ENCODE measurements at regions not wholly inside any gene's neighbourhood (a gene's known extent, or its start where the extent isn't known, plus 50 kb on each side); places are given as distances from the start of the nearest gene placed in this dataset.
"Not testable (repeated sequence)": the region's sequence is repeated elsewhere in the genome, so short reads cannot be mapped to it uniquely, and the experiment has no call there.

DNA sequence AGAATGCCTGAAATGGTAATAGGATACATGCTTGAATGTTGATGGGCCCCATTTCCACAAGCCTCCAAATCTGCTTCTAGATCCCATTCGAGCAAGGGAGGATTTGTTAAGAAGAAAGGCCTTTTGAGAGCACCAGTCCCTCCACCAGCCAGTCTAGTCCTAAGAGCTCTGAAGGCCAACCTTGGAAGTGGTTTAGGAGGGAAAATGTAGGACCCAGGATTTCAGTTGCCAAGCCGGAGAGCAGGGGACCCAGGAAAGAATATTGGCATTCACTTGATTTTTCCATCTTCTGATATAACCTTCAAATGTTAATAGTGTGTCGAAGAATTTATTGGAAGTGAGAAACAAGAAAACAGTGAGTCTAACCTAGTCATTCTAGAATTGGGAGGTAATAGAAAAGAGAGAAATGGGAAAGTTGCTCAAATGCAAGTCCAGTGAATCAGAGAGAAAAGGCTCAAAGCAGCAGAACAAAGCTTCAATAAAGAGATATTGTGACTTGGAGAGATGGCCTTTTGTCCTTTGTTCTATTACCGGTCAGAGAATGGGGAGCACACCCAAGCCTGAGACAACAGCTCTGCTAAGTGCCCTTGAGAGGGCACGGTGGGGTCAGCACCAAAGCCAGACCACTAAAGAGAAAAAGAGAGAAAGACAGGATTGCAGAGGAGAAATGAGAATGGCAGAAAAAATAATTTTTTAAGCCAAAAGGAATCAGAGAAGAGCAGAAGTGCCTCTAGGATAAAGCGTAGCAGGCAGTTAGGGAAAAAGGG lies 130.0 kb downstream of the SPDYE17 start:
- not testable (repeated sequence) for H3K36me3 ChIP-seq (replicated peaks; ENCODE audit: low read depth, low read length); H3K9me3 ChIP-seq (ENCODE audit: insufficient read depth, low read length); H3K4me2 ChIP-seq (ENCODE audit: low read length); H2AFZ ChIP-seq (ENCODE audit: low read depth, low read length); H3K4me1 ChIP-seq (ENCODE audit: low read length); H4K20me1 ChIP-seq (ENCODE audit: insufficient read depth, low read length); H3K9ac ChIP-seq (ENCODE audit: low read length); H3K79me2 ChIP-seq (ENCODE audit: low read length); H3K27ac ChIP-seq (ENCODE audit: low read length); H3K27me3 ChIP-seq (ENCODE audit: low read depth, low read length); H3K4me3 ChIP-seq (ENCODE audit: low read length)

DNA sequence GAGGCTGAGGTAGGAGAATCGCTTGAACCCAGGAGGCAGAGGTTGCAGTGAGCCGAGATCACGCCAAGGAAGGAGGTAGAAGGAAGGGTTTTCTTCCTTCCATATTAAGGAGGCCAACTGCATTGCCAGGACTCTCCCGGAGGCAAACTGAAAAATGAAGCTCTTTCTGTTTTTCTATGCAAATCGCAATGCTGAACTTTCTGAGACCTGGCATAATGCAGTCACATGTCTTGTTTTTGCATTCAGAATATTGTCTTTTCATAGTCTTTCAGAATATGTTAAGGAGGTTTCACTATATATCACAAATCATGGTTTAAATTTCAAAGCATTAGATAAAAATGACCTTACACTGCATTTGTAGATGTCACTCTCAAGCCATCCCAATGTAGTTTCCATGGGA lies 133.4 kb downstream of the SPDYE17 start:
- H3K4me2 ChIP-seq (ENCODE audit: low read length); H4K20me1 ChIP-seq (ENCODE audit: insufficient read depth, low read length); H3K4me1 ChIP-seq (ENCODE audit: low read length); H3K4me3 ChIP-seq (ENCODE audit: low read length); H3K27ac ChIP-seq (ENCODE audit: low read length); H3K27me3 ChIP-seq (ENCODE audit: low read depth, low read length); H2AFZ ChIP-seq (ENCODE audit: low read depth, low read length); H3K9me3 ChIP-seq (ENCODE audit: insufficient read depth, low read length); H3K36me3 ChIP-seq (replicated peaks; ENCODE audit: low read depth, low read length); H3K79me2 ChIP-seq (ENCODE audit: low read length); H3K9ac ChIP-seq (ENCODE audit: low read length): not testable (repeated sequence)

DNA sequence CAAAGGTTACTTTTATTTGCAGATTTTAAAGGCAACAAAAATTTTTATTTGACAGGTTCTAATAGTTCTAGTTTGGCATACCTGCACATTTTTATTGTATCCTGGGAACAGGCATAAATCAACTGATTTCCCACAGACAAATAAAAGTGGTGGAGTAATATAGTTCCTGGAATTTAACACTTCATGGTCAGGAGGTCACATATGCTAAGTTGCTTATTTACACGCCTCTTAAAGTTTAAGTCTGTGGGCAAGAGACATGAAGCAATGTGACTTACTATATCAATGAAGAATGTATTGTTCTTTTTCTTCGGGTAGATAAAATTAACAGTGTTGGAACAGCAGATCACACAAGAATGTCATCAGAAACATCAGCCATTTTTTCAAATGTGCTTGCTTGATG lies 135.2 kb downstream of the SPDYE17 start:
- H2AFZ ChIP-seq (ENCODE audit: low read depth, low read length); H3K79me2 ChIP-seq (ENCODE audit: low read length); H3K4me1 ChIP-seq (ENCODE audit: low read length); H3K4me2 ChIP-seq (ENCODE audit: low read length); H3K27me3 ChIP-seq (ENCODE audit: low read depth, low read length); H3K27ac ChIP-seq (ENCODE audit: low read length); H3K9ac ChIP-seq (ENCODE audit: low read length); H3K36me3 ChIP-seq (replicated peaks; ENCODE audit: low read depth, low read length); H3K4me3 ChIP-seq (ENCODE audit: low read length); H4K20me1 ChIP-seq (ENCODE audit: insufficient read depth, low read length); H3K9me3 ChIP-seq (ENCODE audit: insufficient read depth, low read length): not testable (repeated sequence)

DNA sequence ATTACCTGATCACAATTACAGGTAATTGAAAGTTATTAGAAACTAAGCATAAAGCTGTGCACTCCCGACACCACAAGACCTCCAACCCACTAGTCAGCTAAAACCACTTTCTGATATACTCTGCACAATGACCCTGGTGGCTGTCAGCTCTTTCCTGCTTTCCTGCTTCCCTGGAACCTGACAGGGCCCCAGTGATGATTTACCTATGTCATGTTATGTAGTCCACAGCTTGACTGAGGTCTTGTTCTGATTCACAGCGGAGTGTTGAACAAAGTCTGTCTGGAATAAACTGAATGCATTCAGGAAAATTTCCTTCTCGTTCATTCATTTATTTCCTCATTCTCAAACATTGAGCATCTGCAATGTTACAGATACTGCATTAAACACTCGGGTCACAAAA lies 136.5 kb downstream of the SPDYE17 start:
- not testable (repeated sequence) for H3K79me2 ChIP-seq (ENCODE audit: low read length); H3K27ac ChIP-seq (ENCODE audit: low read length); H3K9me3 ChIP-seq (ENCODE audit: insufficient read depth, low read length); H3K9ac ChIP-seq (ENCODE audit: low read length); H3K4me3 ChIP-seq (ENCODE audit: low read length); H2AFZ ChIP-seq (ENCODE audit: low read depth, low read length); H3K36me3 ChIP-seq (replicated peaks; ENCODE audit: low read depth, low read length); H3K4me2 ChIP-seq (ENCODE audit: low read length); H3K27me3 ChIP-seq (ENCODE audit: low read depth, low read length); H3K4me1 ChIP-seq (ENCODE audit: low read length); H4K20me1 ChIP-seq (ENCODE audit: insufficient read depth, low read length)

DNA sequence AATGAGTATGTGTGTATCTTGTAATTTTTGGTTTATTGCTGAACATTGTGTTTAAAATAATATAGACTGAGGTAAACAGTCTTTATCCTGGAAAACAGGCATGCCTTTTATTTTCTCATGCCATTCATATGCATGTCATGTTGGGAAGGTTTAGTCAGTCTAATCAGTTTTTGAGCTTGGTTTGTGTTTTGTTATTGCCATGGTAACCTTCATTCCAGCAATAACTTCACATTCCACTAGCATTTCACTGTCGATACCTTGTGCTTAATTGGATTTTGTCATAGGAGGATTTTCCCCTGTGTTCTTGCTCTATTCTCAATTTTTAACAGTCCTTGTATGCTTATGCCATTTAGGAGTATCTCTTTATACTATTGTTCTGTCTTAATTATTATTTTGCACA lies 140.4 kb downstream of the SPDYE17 start:
- H3K4me1 ChIP-seq (ENCODE audit: low read length); H3K79me2 ChIP-seq (ENCODE audit: low read length); H3K4me3 ChIP-seq (ENCODE audit: low read length); H2AFZ ChIP-seq (ENCODE audit: low read depth, low read length); H3K9ac ChIP-seq (ENCODE audit: low read length); H3K27ac ChIP-seq (ENCODE audit: low read length); H3K4me2 ChIP-seq (ENCODE audit: low read length); H3K27me3 ChIP-seq (ENCODE audit: low read depth, low read length); H4K20me1 ChIP-seq (ENCODE audit: insufficient read depth, low read length); H3K9me3 ChIP-seq (ENCODE audit: insufficient read depth, low read length); H3K36me3 ChIP-seq (replicated peaks; ENCODE audit: low read depth, low read length): not testable (repeated sequence)

DNA sequence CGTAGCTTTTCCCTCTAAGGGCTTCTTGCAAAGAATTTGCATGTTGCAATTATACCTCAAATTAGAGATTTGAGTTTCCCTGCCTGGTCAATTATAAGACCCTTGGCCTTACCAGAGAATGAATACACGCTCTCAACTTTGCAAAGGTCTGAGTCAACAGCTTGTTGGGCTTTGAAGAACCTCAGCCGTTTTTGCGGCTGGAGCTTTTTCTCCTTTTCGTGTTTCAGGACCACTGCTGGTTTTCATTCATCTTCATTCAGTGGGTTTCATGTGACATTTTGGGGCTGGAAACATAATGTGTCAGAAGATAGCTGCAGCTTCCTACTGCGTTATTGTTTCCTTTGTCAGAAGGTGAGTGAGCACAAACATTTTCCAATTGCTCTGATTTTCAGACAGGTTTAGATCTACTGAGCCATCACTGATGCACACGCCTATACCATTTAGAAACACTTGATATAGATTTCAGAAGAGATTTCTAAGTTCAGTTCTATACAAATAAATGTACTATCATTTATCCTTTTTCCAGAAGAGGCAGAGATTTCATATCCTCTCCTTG lies 152.3 kb downstream of the SPDYE17 start:
- H3K27me3 ChIP-seq (ENCODE audit: low read depth, low read length); H3K4me1 ChIP-seq (ENCODE audit: low read length); H3K36me3 ChIP-seq (replicated peaks; ENCODE audit: low read depth, low read length); H3K9me3 ChIP-seq (ENCODE audit: insufficient read depth, low read length); H3K4me2 ChIP-seq (ENCODE audit: low read length); H3K79me2 ChIP-seq (ENCODE audit: low read length); H3K27ac ChIP-seq (ENCODE audit: low read length); H3K4me3 ChIP-seq (ENCODE audit: low read length); H3K9ac ChIP-seq (ENCODE audit: low read length); H4K20me1 ChIP-seq (ENCODE audit: insufficient read depth, low read length); H2AFZ ChIP-seq (ENCODE audit: low read depth, low read length): not testable (repeated sequence)

DNA sequence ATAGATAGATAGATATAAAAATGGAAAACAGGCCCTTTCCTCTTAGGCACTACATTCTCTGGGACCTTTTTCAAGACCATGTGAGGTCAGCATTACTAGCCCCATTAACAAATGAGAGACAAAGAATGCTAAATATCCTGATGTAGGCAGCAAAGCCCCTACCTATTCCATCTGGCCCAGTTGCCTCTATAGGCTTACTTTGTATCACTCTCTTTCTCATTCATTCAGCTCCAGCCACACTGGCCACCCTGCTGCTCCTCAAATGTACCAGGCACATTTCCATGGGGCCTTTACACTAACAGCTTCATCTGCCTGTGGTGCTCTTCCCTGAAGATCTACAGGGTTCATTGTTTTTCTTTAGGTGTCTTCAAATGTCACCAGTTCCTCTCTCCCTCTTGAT lies 156.4 kb downstream of the SPDYE17 start:
- not testable (repeated sequence) for H3K4me1 ChIP-seq (ENCODE audit: low read length); H3K27me3 ChIP-seq (ENCODE audit: low read depth, low read length); H3K9me3 ChIP-seq (ENCODE audit: insufficient read depth, low read length); H3K4me3 ChIP-seq (ENCODE audit: low read length); H3K9ac ChIP-seq (ENCODE audit: low read length); H3K27ac ChIP-seq (ENCODE audit: low read length); H2AFZ ChIP-seq (ENCODE audit: low read depth, low read length); H3K4me2 ChIP-seq (ENCODE audit: low read length); H3K36me3 ChIP-seq (replicated peaks; ENCODE audit: low read depth, low read length); H3K79me2 ChIP-seq (ENCODE audit: low read length); H4K20me1 ChIP-seq (ENCODE audit: insufficient read depth, low read length)

DNA sequence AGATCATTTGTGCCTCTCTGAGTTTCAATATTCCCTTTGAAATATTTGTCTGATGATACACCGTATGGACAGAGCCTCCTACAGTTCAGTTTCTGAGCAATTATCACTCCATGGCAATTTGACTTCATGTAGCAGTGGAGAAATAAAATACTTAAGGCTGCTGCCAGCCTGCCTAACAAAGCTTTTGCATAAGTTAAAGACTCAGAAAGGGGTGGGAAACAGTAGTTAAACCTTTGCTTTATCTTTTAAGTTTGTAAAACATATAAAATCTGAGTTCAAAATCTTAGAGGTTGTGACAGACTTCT lies 161.7 kb downstream of the SPDYE17 start:
- H3K79me2 ChIP-seq (ENCODE audit: low read length); H3K27me3 ChIP-seq (ENCODE audit: low read depth, low read length); H3K27ac ChIP-seq (ENCODE audit: low read length); H4K20me1 ChIP-seq (ENCODE audit: insufficient read depth, low read length); H3K9ac ChIP-seq (ENCODE audit: low read length); H2AFZ ChIP-seq (ENCODE audit: low read depth, low read length); H3K36me3 ChIP-seq (replicated peaks; ENCODE audit: low read depth, low read length); H3K4me2 ChIP-seq (ENCODE audit: low read length); H3K9me3 ChIP-seq (ENCODE audit: insufficient read depth, low read length); H3K4me1 ChIP-seq (ENCODE audit: low read length); H3K4me3 ChIP-seq (ENCODE audit: low read length): not testable (repeated sequence)

DNA sequence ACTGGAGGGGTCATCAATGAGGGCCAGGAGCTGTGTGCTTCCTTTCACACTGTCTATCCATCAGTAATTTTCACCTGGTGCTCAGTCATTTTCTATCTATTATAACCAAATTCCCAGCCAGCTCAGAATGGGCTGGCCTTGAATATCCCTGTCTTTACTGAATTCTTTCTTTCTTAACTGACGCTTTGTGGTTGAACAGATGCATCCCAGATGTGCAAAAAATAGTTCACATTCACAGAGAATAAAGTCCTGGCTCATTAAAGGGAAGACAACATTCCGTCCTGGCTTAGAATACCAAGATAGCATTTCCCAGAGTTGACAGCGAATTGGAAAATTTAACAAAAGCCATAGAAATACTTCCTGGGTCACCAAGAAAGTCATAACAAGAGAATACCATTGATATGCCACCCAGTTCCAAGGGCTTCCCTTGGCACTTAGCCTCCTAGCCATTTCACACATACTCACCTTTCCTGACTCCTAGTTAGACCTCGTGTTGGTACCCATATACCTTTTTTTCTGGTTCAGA lies 164.7 kb downstream of the SPDYE17 start:
- H3K4me1 ChIP-seq (ENCODE audit: low read length); H3K4me3 ChIP-seq (ENCODE audit: low read length); H3K9ac ChIP-seq (ENCODE audit: low read length); H3K79me2 ChIP-seq (ENCODE audit: low read length); H3K9me3 ChIP-seq (ENCODE audit: insufficient read depth, low read length); H3K27me3 ChIP-seq (ENCODE audit: low read depth, low read length); H3K27ac ChIP-seq (ENCODE audit: low read length); H4K20me1 ChIP-seq (ENCODE audit: insufficient read depth, low read length); H3K36me3 ChIP-seq (replicated peaks; ENCODE audit: low read depth, low read length); H3K4me2 ChIP-seq (ENCODE audit: low read length); H2AFZ ChIP-seq (ENCODE audit: low read depth, low read length): not testable (repeated sequence)
